ENCODE measurements at regions not wholly inside any gene's neighbourhood (a gene's known extent, or its start where the extent isn't known, plus 50 kb on each side); places are given as distances from the start of the nearest gene placed in this dataset.

- TF ChIP-seq CTCF (conservative IDR thresholded peaks at IDR 0.05): no peak
- TF ChIP-seq EZH2 (IDR thresholded peaks at IDR 0.05; ENCODE audit: low read depth): no peak
Measured at GRCh38 chr6:167717455-167717854, 109.3 kb upstream of the AFDN start.
